ENCODE measurements at regions not wholly inside any gene's neighbourhood (a gene's known extent, or its start where the extent isn't known, plus 50 kb on each side); places are given as distances from the start of the nearest gene placed in this dataset.

GRCh38 chr14:30221546-30221945 lies 293.9 kb upstream of the PRKD1 start:
- no peak for TF ChIP-seq CTCF (IDR thresholded peaks at IDR 0.05; ENCODE audit: low read length)
- no peak for TF ChIP-seq EZH2phosphoT487 (IDR thresholded peaks at IDR 0.05; ENCODE audit: low read length)
- no peak for TF ChIP-seq EZH2 (optimal IDR thresholded peaks at IDR 0.05; ENCODE audit: low read depth, low read length)
